ENCODE measurements at regions not wholly inside any gene's neighbourhood (a gene's known extent, or its start where the extent isn't known, plus 50 kb on each side); places are given as distances from the start of the nearest gene placed in this dataset.

DNA sequence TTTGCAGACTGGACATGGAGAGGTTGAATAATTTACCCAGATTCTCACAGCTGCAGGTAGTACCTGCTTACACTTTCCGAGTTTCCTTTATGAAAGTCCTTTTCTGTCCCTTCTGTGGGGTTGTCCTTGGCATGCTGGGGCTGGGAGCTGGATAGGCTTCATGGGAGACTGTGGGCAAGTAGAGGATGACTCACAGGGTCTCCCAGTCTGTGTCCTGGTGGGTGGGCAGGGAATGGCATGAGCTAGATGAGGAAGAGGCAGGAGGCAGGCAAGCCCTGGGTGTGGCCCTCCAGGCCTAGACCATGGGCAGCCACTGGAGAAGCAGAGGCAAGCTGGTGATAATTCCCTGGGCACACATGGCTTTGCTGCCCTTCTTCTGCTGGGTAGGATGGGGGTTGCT is 80.6 kb downstream of the NAV1 start:
- TF ChIP-seq CTCF (IDR thresholded peaks at IDR 0.05) (no peak), POLR2A (IDR thresholded peaks at IDR 0.05) (no peak)

Measured in thyroid gland (tissue), 4 donors.